GM23338 (cell line): ENCODE measurements at regions not wholly inside any gene's neighbourhood (a gene's known extent, or its start where the extent isn't known, plus 50 kb on each side); places are given as distances from the start of the nearest gene placed in this dataset.

Experiments
- ATAC-seq: fragments of 200-7000 bp; cut with Tn5 transposase; 3 replicates; pipeline ENCODE4 v1.9.1; 2020
- DNase-seq: peaks from one replicate; pipeline ENCODE4 v3.0.0-alpha.2; 2015; ENCODE audit warnings: low spot score
- H2AFZ ChIP-seq: fragments of 200-600 bp; sonication (generic); 2 replicates; pipeline ENCODE4 v1.8.0; 2016; ENCODE audit warnings: antibody characterized with exemption, mild to moderate bottlenecking, moderate library complexity
- H3F3A ChIP-seq: fragments of 200-600 bp; sonication (generic); replicated peaks from 2 replicates; pipeline ENCODE4 v1.8.0; 2017; ENCODE audit warnings: antibody characterized with exemption, mixed run types, low read depth
- H3K27ac ChIP-seq: fragments of 200-600 bp; sonication (generic); 2 replicates; pipeline ENCODE4 v1.6.1; 2016; ENCODE audit warnings: low read depth
- H3K27me3 ChIP-seq: fragments of 200-600 bp; sonication (generic); 2 replicates; pipeline ENCODE4 v1.8.0; 2016; ENCODE audit warnings: mild to moderate bottlenecking, mixed run types, moderate library complexity; ENCODE audit not compliant: insufficient read depth
- H3K36me3 ChIP-seq: fragments of 200-600 bp; sonication (generic); 2 replicates; pipeline ENCODE4 v1.8.0; 2016; ENCODE audit warnings: mild to moderate bottlenecking; ENCODE audit not compliant: insufficient read depth
- H3K4me1 ChIP-seq: fragments of 200-600 bp; sonication (generic); 2 replicates; pipeline ENCODE4 v1.8.0; 2016; ENCODE audit warnings: mild to moderate bottlenecking, moderate library complexity; ENCODE audit not compliant: insufficient read depth
- H3K4me2 ChIP-seq: fragments of 200-600 bp; sonication (generic); 2 replicates; pipeline ENCODE4 v1.7.1; 2017; ENCODE audit warnings: mixed run types
- H3K4me3 ChIP-seq: fragments of 200-600 bp; sonication (generic); 2 replicates; pipeline ENCODE4 v1.6.1; 2016; ENCODE audit warnings: mixed run types
- H3K79me2 ChIP-seq: fragments of 200-600 bp; sonication (generic); replicated peaks from 2 replicates; pipeline ENCODE4 v1.8.0; 2017; ENCODE audit warnings: mild to moderate bottlenecking; ENCODE audit not compliant: insufficient read depth
- H3K9me2 ChIP-seq: fragments of 200-600 bp; sonication (generic); 2 replicates; pipeline ENCODE4 v1.8.0; 2017; ENCODE audit not compliant: insufficient read depth
- H4K20me1 ChIP-seq: fragments of 200-600 bp; sonication (generic); replicated peaks from 2 replicates; pipeline ENCODE4 v1.8.0; 2017; ENCODE audit warnings: mild to moderate bottlenecking; ENCODE audit not compliant: insufficient read depth
- H3K27ac Mint-ChIP-seq: 2 replicates; pipeline ENCODE4 v1.8.0; 2020; ENCODE audit warnings: inconsistent platforms, mild to moderate bottlenecking, moderate library complexity, mixed read lengths
- H3K27me3 Mint-ChIP-seq: 3 replicates; pipeline ENCODE4 v1.8.0; 2022; ENCODE audit warnings: low read depth, mild to moderate bottlenecking, moderate library complexity, mixed read lengths, inconsistent platforms; ENCODE audit not compliant: insufficient read depth, poor library complexity
- H3K36me3 Mint-ChIP-seq: 3 replicates; pipeline ENCODE4 v1.8.0; 2021; ENCODE audit warnings: low read depth, mild to moderate bottlenecking, inconsistent platforms, moderate library complexity, mixed read lengths
- H3K4me1 Mint-ChIP-seq: 3 replicates; pipeline ENCODE4 v1.8.0; 2020; ENCODE audit warnings: mild to moderate bottlenecking, inconsistent platforms, mixed read lengths
- H3K4me3 Mint-ChIP-seq: 3 replicates; pipeline ENCODE4 v1.8.0; 2021; ENCODE audit warnings: moderate library complexity, mild to moderate bottlenecking, inconsistent platforms, mixed read lengths
- H3K9me3 Mint-ChIP-seq: 3 replicates; pipeline ENCODE4 v1.8.0; 2020; ENCODE audit warnings: moderate library complexity, mild to moderate bottlenecking, inconsistent platforms, mixed read lengths
- CREB1 ChIP-seq: fragments of 250-450 bp; sonication (Bioruptor Pico); IDR thresholded peaks from 2 replicates; pipeline ENCODE4 v1.5.0; 2020; ENCODE audit warnings: low read depth, mild to moderate bottlenecking, moderate library complexity
- EZH2 ChIP-seq: fragments of 200-600 bp; sonication (generic); IDR thresholded peaks from one replicate; pipeline ENCODE4 v1.8.0; 2017; ENCODE audit warnings: antibody characterized with exemption, mild to moderate bottlenecking, low read depth; ENCODE audit not compliant: unreplicated experiment
- NANOG ChIP-seq: IDR thresholded peaks from 2 replicates; pipeline ENCODE4 v1.6.1; 2016; ENCODE audit warnings: antibody characterized with exemption, borderline replicate concordance
- POLR2AphosphoS5 ChIP-seq: IDR thresholded peaks from 2 replicates; pipeline ENCODE4 v1.6.1; 2016; ENCODE audit warnings: antibody characterized with exemption, low read depth
- REST ChIP-seq: IDR thresholded peaks from one replicate; pipeline ENCODE4 v1.6.1; 2018; ENCODE audit warnings: antibody characterized with exemption; ENCODE audit not compliant: unreplicated experiment
- STAT1 ChIP-seq: IDR thresholded peaks from one replicate; pipeline ENCODE4 v1.6.1; 2016; ENCODE audit warnings: antibody characterized with exemption; ENCODE audit not compliant: unreplicated experiment
- ZNF462 ChIP-seq: fragments of 250-450 bp; sonication (Bioruptor Pico); IDR thresholded peaks from 2 replicates; pipeline ENCODE4 v1.5.0; 2020; ENCODE audit warnings: mild to moderate bottlenecking, moderate library complexity

GRCh38 chr13:87302931-87303330 lies 368.2 kb upstream of the SLITRK5 start (continued):
- TF ChIP-seq ZNF462 (CRISPR knock-in tag) = no peak
- no peak for TF ChIP-seq REST
- no peak for TF ChIP-seq CREB1 (CRISPR knock-in tag)
- no peak for TF ChIP-seq POLR2AphosphoS5
- no peak for TF ChIP-seq EZH2
- TF ChIP-seq NANOG = no peak

- Histone ChIP-seq H3K36me3 (no peaks in the 10 kb centered on the region), H3K27ac (no peak overlapping the region), H3K9me2 (peaks cover 5% of the 10 kb centered on the region; the same call in 1 of the 2 replicates), H3K4me2 (no peak overlapping the region), H4K20me1 (no peaks in the 10 kb centered on the region), H3K4me3 (no peak overlapping the region), H3F3A (no peaks in the 10 kb centered on the region), H2AFZ (no peak overlapping the region), H3K4me1 (no peaks in the 10 kb centered on the region), H3K27me3 (no peaks in the 10 kb centered on the region), H3K79me2 (no peaks in the 10 kb centered on the region)
- H3K9me3 Mint-ChIP-seq = no peaks in the 10 kb centered on the region
- no peaks in the 10 kb centered on the region for H3K36me3 Mint-ChIP-seq
- DNase-seq (no peak), ATAC-seq (no peak)
- no peak overlapping the region for H3K27ac Mint-ChIP-seq
- H3K27me3 Mint-ChIP-seq = no peaks in the 10 kb centered on the region
- no peaks in the 10 kb centered on the region for H3K4me1 Mint-ChIP-seq
- H3K4me3 Mint-ChIP-seq = no peak overlapping the region
- no peak for TF ChIP-seq STAT1
- TF ChIP-seq ZNF462 (CRISPR knock-in tag) = no peak
These were observed 360.0 kb upstream of the SLITRK5 start for GRCh38 chr13:87311165-87311564.
